HPDE6-E6E7 (cell line): ENCODE measurements at regions not wholly inside any gene's neighbourhood (a gene's known extent, or its start where the extent isn't known, plus 50 kb on each side); places are given as distances from the start of the nearest gene placed in this dataset.

Experiments
- DNase-seq: peaks from one replicate; pipeline ENCODE4 v3.0.0; 2011; ENCODE audit warnings: missing footprints; ENCODE audit errors: extremely low spot score

GRCh38 chr15:94677202-94677790 lies 445.9 kb downstream of the MCTP2 start:
- DNase-seq: peak; percentile 81

- DNase-seq: no peak
Measured at GRCh38 chr15:94682171-94682570, 450.8 kb downstream of the MCTP2 start.

GRCh38 chr15:94683902-94684301 lies 452.5 kb downstream of the MCTP2 start:
- DNase-seq: no peak

- no peak for DNase-seq
Measured at GRCh38 chr15:94691169-94691568, 459.8 kb downstream of the MCTP2 start.

GRCh38 chr15:94692710-94693109 lies 461.3 kb downstream of the MCTP2 start:
- peak; percentile 19 for DNase-seq

- DNase-seq: no peak
Measured at GRCh38 chr15:94700211-94700610, 468.9 kb downstream of the MCTP2 start.

- no peak for DNase-seq
Measured at GRCh38 chr15:94701281-94701985, 470.1 kb downstream of the MCTP2 start.

- no peak for DNase-seq
Measured at GRCh38 chr15:94703596-94703995, 472.2 kb downstream of the MCTP2 start.

GRCh38 chr15:94704421-94704820 lies 473.1 kb downstream of the MCTP2 start:
- DNase-seq: no peak

GRCh38 chr15:94704946-94705345 lies 473.6 kb downstream of the MCTP2 start:
- DNase-seq: no peak

GRCh38 chr15:94709319-94709718 lies 478.0 kb downstream of the MCTP2 start:
- no peak for DNase-seq

- DNase-seq: no peak
Measured at GRCh38 chr15:94722024-94722636, 490.8 kb downstream of the MCTP2 start.

- peak; percentile 21 for DNase-seq
Measured at GRCh38 chr15:94723801-94724200, 492.4 kb downstream of the MCTP2 start.

- DNase-seq: no peak
Measured at GRCh38 chr15:94731286-94731685, 499.9 kb downstream of the MCTP2 start.

GRCh38 chr15:94734460-94734859 lies 503.1 kb downstream of the MCTP2 start:
- no peak for DNase-seq

GRCh38 chr15:94736236-94736635 lies 504.9 kb downstream of the MCTP2 start:
- DNase-seq: no peak

- DNase-seq: no peak
Measured at GRCh38 chr15:94739639-94740038, 508.3 kb downstream of the MCTP2 start.

GRCh38 chr15:94740469-94740868 lies 509.1 kb downstream of the MCTP2 start:
- no peak for DNase-seq

- DNase-seq: no peak
Measured at GRCh38 chr15:94743668-94744067, 512.3 kb downstream of the MCTP2 start.

- DNase-seq: no peak
Measured at GRCh38 chr15:94744080-94744793, 512.9 kb downstream of the MCTP2 start.

GRCh38 chr15:94745371-94745770 lies 514.0 kb downstream of the MCTP2 start:
- no peak for DNase-seq

GRCh38 chr15:94747510-94747909 lies 516.1 kb downstream of the MCTP2 start:
- DNase-seq: no peak
